Liver (tissue), 8 donors: ENCODE measurements at regions not wholly inside any gene's neighbourhood (a gene's known extent, or its start where the extent isn't known, plus 50 kb on each side); places are given as distances from the start of the nearest gene placed in this dataset.

ENCODE experiments used
- DNase-seq: peaks from one replicate; pipeline ENCODE4 v3.0.0-alpha.2; 2017; ENCODE audit warnings: low spot score
- H3K27ac ChIP-seq, 2 donors: one replicate each; pipeline ENCODE4 v1.7.0; 2013; ENCODE audit warnings: inconsistent platforms in 2 of 2, low read length in 2 of 2, control low read depth in 1 of 2, low read depth in 1 of 2, mild to moderate bottlenecking in 1 of 2
- H3K27me3 ChIP-seq, 4 donors: one replicate each; pipeline versions ENCODE4 v1.6.1 to v1.7.0; 2013; ENCODE audit warnings: low read length in 3 of 4, inconsistent platforms in 1 of 4, mild to moderate bottlenecking in 1 of 4, moderate library complexity in 1 of 4; ENCODE audit not compliant: control insufficient read depth in 4 of 4, insufficient read depth in 4 of 4
- H3K36me3 ChIP-seq, 4 donors: one replicate each; pipeline versions ENCODE4 v1.6.1 to v1.7.0; 2013; ENCODE audit warnings: low read length in 3 of 4, mild to moderate bottlenecking in 3 of 4, low read depth in 1 of 4, moderate library complexity in 1 of 4; ENCODE audit not compliant: control insufficient read depth in 4 of 4, insufficient read depth in 3 of 4
- H3K4me1 ChIP-seq, 4 donors: one replicate each; pipeline versions ENCODE4 v1.6.1 to v1.7.0; 2013; ENCODE audit warnings: low read length in 3 of 4, mild to moderate bottlenecking in 3 of 4, moderate library complexity in 1 of 4; ENCODE audit not compliant: control insufficient read depth in 4 of 4, insufficient read depth in 4 of 4
- H3K4me3 ChIP-seq, 3 donors: one replicate each; pipeline versions ENCODE4 v1.6.1 to v1.7.0; 2013; ENCODE audit warnings: low read length in 3 of 3, control low read depth in 1 of 3, low read depth in 1 of 3, mild to moderate bottlenecking in 1 of 3
- H3K9ac ChIP-seq, 2 donors: one replicate each; pipeline ENCODE4 v1.7.0; 2013; ENCODE audit warnings: low read length in 2 of 2, mild to moderate bottlenecking in 2 of 2, moderate library complexity in 2 of 2, control low read depth in 1 of 2, low read depth in 1 of 2
- H3K9me3 ChIP-seq, 4 donors: one replicate each; pipeline versions ENCODE4 v1.6.1 to v1.7.0; 2013; ENCODE audit warnings: low read length in 3 of 4; ENCODE audit not compliant: control insufficient read depth in 4 of 4
- CTCF ChIP-seq: fragments of 150-350 bp; IDR thresholded peaks from 2 replicates; pipeline ENCODE4 v1.5.1; 2017; ENCODE audit warnings: improper control_type of control experiment, low read depth, low read length; ENCODE audit not compliant: missing input control
- EGR1 ChIP-seq, 2 donors: IDR thresholded peaks; 2 replicates each; pipeline ENCODE4 v1.6.1; 2016 to 2018; ENCODE audit warnings: antibody characterized with exemption in 2 of 2, low read depth in 2 of 2
- FOXA1 ChIP-seq: IDR thresholded peaks from 2 replicates; pipeline ENCODE4 v1.6.1; 2016; ENCODE audit warnings: antibody characterized with exemption
- FOXA2 ChIP-seq: IDR thresholded peaks from 2 replicates; pipeline ENCODE4 v1.6.1; 2016; ENCODE audit warnings: antibody characterized with exemption
- GABPA ChIP-seq, 2 donors: IDR thresholded peaks in 1 of 2; conservative IDR thresholded peaks in 1 of 2; 2 replicates each; pipeline ENCODE4 v1.6.1; 2016; ENCODE audit warnings: antibody characterized with exemption in 2 of 2, mild to moderate bottlenecking in 1 of 2, moderate library complexity in 1 of 2
- HNF4A ChIP-seq, 2 donors: conservative IDR thresholded peaks; 2 replicates each; pipeline ENCODE4 v1.6.1; 2016; ENCODE audit warnings: antibody characterized with exemption in 2 of 2, mild to moderate bottlenecking in 2 of 2
- HNF4G ChIP-seq: IDR thresholded peaks from 2 replicates; pipeline ENCODE4 v1.6.1; 2016; ENCODE audit warnings: antibody characterized with exemption
- JUND ChIP-seq, 2 donors: IDR thresholded peaks; 2 replicates each; pipeline ENCODE4 v1.6.1; 2016; ENCODE audit warnings: antibody characterized with exemption in 2 of 2
- MAX ChIP-seq: IDR thresholded peaks from 2 replicates; pipeline ENCODE4 v1.6.1; 2016; ENCODE audit warnings: antibody characterized with exemption
- NR2F2 ChIP-seq: IDR thresholded peaks from 2 replicates; pipeline ENCODE4 v1.6.1; 2016; ENCODE audit warnings: antibody characterized with exemption
- RAD21 ChIP-seq, 2 donors: IDR thresholded peaks; 2 replicates each; pipeline ENCODE4 v1.6.1; 2016; ENCODE audit warnings: antibody characterized with exemption in 2 of 2, mild to moderate bottlenecking in 2 of 2
- REST ChIP-seq: IDR thresholded peaks from 2 replicates; pipeline ENCODE4 v1.6.1; 2016; ENCODE audit warnings: antibody characterized with exemption, mild to moderate bottlenecking
- RXRA ChIP-seq, 2 donors: IDR thresholded peaks; 2 replicates each; pipeline ENCODE4 v1.6.1; 2017 to 2018; ENCODE audit warnings: antibody characterized with exemption in 2 of 2, mild to moderate bottlenecking in 1 of 2
- SP1 ChIP-seq: IDR thresholded peaks from 2 replicates; pipeline ENCODE4 v1.6.1; 2018; ENCODE audit warnings: antibody characterized with exemption, mild to moderate bottlenecking
- TAF1 ChIP-seq: conservative IDR thresholded peaks from 2 replicates; pipeline ENCODE4 v1.6.1; 2016; ENCODE audit warnings: antibody characterized with exemption, mild to moderate bottlenecking
- YY1 ChIP-seq: IDR thresholded peaks from 2 replicates; pipeline ENCODE4 v1.6.1; 2016; ENCODE audit warnings: antibody characterized with exemption, mild to moderate bottlenecking
- WGBS: extraction: QIAGEN DNeasy Blood & Tissue Kit; methylation state at CpG from one replicate; pipeline ENCODE4 v1.1.7; 2013; 5-methylcytosine and 5-hydroxymethylcytosine counted together
- TF ChIP-seq, protein P1 (sequence below): IDR thresholded peaks from 2 replicates; pipeline ENCODE4 v1.6.1; 2016; ENCODE audit warnings: antibody characterized with exemption
- TF ChIP-seq, protein P2 (sequence below): IDR thresholded peaks from 2 replicates; pipeline ENCODE4 v1.6.1; 2016; ENCODE audit warnings: antibody characterized with exemption
- donor health status: healthy.
- donor health status: healthy.
- donor health status: healthy.
- donor health status: healthy.
- donor health status: healthy.

DNA sequence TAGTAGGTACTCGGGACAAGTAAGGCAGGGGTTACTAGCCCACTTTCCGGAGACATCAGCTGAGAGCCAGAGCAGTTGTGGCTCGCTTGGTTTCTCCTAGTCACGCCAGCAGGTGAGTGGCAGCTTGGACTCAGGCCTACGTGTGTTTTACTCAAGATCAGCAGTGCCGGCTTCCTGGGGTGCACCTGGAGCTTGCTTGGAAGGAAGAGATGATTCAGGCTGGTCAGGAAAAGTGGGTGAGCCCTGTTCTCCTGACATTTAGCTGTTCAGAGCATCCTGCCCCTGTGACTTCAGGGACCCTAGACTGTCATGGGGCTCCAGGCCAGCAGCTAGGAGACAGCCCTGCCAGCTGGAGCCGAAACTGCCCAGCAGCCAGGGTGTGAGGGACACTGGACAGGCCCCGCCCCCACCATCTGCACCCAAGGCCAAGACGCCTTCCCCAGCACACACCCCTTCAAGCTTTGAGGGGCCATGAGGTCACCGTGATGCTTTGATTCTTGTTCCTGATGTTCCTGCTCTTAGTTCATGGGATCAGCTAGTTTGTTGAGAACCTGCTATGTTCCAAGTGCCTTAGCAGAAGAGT, 238.0 kb upstream of the CIBAR2 start:
- no peaks in the 10 kb centered on the region for H3K27me3 ChIP-seq
- H3K4me3 ChIP-seq = no peak overlapping the region
- no peak for DNase-seq
- no peaks in the 10 kb centered on the region for H3K36me3 ChIP-seq
- 83% methylated on average over 10 of the region's 10 CpGs for WGBS
- TF ChIP-seq RXRA (IDR thresholded peaks at IDR 0.05) (no peak), RAD21 (IDR thresholded peaks at IDR 0.05) (no peak), JUND (IDR thresholded peaks at IDR 0.05) (no peak), REST (no peak), YY1 (no peak)
- TF ChIP-seq, protein P1, sequence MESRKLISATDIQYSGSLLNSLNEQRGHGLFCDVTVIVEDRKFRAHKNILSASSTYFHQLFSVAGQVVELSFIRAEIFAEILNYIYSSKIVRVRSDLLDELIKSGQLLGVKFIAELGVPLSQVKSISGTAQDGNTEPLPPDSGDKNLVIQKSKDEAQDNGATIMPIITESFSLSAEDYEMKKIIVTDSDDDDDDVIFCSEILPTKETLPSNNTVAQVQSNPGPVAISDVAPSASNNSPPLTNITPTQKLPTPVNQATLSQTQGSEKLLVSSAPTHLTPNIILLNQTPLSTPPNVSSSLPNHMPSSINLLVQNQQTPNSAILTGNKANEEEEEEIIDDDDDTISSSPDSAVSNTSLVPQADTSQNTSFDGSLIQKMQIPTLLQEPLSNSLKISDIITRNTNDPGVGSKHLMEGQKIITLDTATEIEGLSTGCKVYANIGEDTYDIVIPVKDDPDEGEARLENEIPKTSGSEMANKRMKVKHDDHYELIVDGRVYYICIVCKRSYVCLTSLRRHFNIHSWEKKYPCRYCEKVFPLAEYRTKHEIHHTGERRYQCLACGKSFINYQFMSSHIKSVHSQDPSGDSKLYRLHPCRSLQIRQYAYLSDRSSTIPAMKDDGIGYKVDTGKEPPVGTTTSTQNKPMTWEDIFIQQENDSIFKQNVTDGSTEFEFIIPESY = no peak
- no peaks in the 10 kb centered on the region for H3K9me3 ChIP-seq
- no peak overlapping the region for H3K9ac ChIP-seq
- H3K4me1 ChIP-seq = peaks cover 7 to 28% (median 16%) of the 10 kb centered on the region in 4 donors
- H3K27ac ChIP-seq = peak overlapping the region in 1 of 2 donors; percentile 54

DNA sequence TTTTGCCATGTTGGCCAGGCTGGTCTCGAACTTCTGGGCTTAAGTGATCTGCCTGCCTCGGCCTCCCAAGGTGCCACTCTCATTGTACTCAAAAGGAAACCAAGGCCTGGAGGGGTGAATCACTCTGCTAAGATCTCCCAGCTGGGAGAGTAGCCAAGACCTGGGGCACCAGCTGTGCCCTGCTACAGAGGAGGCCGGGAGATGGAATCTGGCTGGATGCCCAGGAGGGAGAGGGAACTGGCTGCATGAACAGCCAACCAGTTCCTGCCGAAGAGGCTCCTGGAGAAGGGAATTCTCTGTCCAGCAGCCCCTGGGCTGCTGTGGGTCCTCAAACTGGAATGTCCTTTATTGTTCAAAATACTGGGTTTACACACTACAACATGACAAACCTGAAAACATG, 238.7 kb upstream of the CIBAR2 start:
- Histone ChIP-seq H3K4me1 (peaks cover 9 to 33% (median 20%) of the 10 kb centered on the region in 4 donors), H3K27ac (peak overlapping the region in 1 of 2 donors; percentile 54), H3K9ac (no peak overlapping the region), H3K9me3 (no peaks in the 10 kb centered on the region), H3K36me3 (no peaks in the 10 kb centered on the region), H3K27me3 (no peaks in the 10 kb centered on the region), H3K4me3 (no peak overlapping the region)
- TF ChIP-seq RXRA (IDR thresholded peaks at IDR 0.05) = peak; percentile 55 to 77
- TF ChIP-seq REST = peak; percentile 59
- peak; percentile 48 to 61 for TF ChIP-seq HNF4A (conservative IDR thresholded peaks at IDR 0.05)
- TF ChIP-seq, protein P2, sequence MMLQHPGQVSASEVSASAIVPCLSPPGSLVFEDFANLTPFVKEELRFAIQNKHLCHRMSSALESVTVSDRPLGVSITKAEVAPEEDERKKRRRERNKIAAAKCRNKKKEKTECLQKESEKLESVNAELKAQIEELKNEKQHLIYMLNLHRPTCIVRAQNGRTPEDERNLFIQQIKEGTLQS = no peak
- TF ChIP-seq GABPA (IDR thresholded peaks at IDR 0.05 in 1 of 2, conservative IDR thresholded peaks at IDR 0.05 in 1 of 2) = no peak
- TF ChIP-seq NR2F2 = peak; percentile 21
- TF ChIP-seq, protein P1 = no peak
- no peak for TF ChIP-seq HNF4G
- TF ChIP-seq EGR1 (IDR thresholded peaks at IDR 0.05; ENCODE audit: low read depth in 2 of 2) = no peak
- TF ChIP-seq TAF1 = no peak
- TF ChIP-seq RAD21 (IDR thresholded peaks at IDR 0.05) = peak; percentile 33 to 49
- TF ChIP-seq FOXA1 = no peak
- TF ChIP-seq SP1 = peak; percentile 33
- peak in 1 of 2 donors; percentile 81 for TF ChIP-seq JUND (IDR thresholded peaks at IDR 0.05)
- TF ChIP-seq FOXA2 = no peak
- no peak for TF ChIP-seq MAX
- TF ChIP-seq YY1 = no peak
- no peak for TF ChIP-seq CTCF
- DNase-seq = no peak
- whole genome bisulfite sequencing = 25% methylated on average over 4 of the region's 4 CpGs
